HG03442 (cell line): ENCODE measurements at regions not wholly inside any gene's neighbourhood (a gene's known extent, or its start where the extent isn't known, plus 50 kb on each side); places are given as distances from the start of the nearest gene placed in this dataset.

Source experiments
- ATAC-seq: cut with Tn5 transposase; IDR thresholded peaks from one replicate; pipeline ENCODE4 v1.9.1; 2021; ENCODE audit warnings: mild to moderate bottlenecking, moderate library complexity; ENCODE audit not compliant: unreplicated experiment

DNA sequence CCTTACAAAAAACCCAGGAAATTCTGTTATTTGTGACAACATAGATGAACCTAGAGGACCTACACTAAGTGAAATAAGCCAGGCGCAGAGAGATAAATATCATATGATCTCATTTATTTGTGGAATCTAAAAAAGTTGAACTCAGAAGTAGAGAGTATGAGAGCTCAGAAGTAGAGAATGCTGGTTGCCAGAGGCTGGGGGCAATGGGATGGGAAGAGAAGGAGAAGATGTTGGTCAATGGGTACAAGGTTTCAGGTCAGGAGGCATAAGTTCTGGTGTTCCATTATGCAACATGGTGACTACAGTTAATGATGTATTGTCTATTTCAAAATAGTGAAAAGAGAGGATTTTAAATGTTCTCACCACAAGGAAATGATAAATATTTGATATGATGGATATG lies 259.1 kb upstream of the POU3F1 start:
- ATAC-seq, result no peak

DNA sequence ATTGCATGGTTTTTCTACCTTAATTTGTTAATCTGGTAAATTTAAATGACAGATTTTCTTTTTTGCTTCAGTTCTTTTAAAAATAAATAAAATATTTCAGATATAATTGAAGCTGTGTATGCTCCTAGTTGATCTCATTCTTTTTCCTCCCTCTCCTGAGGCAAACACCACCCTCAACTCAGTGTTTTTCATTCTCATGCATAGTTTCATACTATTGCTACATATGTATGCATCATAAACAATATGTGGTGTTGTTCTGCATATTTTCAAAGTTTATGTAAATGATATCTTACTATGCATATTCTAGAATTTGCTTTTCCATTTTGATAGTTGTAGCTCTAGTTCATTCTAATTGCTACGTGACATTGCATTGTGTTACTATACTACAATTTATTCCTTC lies 257.2 kb upstream of the POU3F1 start:
- ATAC-seq, result no peak

DNA sequence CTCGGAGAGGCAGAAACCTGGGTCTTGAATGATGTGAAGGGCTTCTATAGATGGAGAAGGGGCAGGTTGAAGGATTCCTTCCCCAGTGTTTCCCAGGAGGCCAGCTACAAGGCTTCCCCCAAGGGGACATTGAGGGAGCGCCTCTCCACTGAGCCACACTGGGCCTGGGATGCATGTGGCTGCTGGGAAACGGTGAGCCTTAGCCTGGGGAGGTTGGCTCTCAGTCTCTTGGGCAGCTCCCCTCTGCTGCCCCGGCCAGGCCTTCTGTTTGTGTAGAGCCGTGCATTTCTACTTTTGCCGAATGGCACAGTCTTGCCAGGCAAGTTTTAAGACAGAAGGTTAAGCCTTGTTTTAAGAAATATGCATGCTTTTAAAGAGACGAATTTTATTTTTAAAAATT lies 254.4 kb upstream of the POU3F1 start:
- no peak for ATAC-seq

- no peak for ATAC-seq
Observed at GRCh38 chr1:38300616-38301015, 254.0 kb upstream of the POU3F1 start.

- ATAC-seq, result no peak
Observed at GRCh38 chr1:38297842-38298241, 251.2 kb upstream of the POU3F1 start.

- no peak for ATAC-seq
Observed at GRCh38 chr1:38297246-38297645, 250.7 kb upstream of the POU3F1 start.

- ATAC-seq, result no peak
Observed at GRCh38 chr1:38296047-38296446, 249.5 kb upstream of the POU3F1 start.

- no peak for ATAC-seq
Observed at GRCh38 chr1:38293567-38293966, 247.0 kb upstream of the POU3F1 start.

GRCh38 chr1:38292969-38293368 lies 246.4 kb upstream of the POU3F1 start:
- ATAC-seq, result no peak

DNA sequence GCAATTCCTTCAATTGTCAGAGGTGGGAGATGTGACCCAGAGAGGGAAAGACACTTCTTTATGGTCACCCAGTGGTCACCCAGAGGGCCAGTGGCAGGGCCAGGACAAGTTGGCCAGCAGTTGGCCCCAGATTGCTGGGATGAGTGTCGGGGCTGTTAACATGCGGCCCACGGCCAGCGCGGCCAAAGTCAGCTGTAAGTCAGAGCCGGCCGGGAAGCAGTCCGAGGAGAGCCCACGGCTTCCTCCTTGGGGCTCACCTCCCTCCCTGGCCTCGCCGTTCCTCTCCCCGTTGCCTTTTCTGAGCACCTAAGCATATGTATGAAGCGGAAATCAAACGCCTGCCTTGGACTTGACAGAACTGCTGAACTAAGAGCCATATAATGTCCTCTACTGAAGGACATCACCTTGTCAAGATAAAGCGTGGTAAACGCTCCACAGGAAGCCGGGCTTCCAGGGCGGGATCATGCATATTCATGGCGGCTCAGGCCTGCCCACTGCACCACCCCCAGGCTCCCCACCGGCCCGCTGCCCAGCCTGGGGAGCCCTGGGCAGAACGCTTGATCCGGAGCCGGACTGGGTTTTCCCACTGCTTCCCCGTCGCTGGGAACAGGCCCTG lies 245.4 kb upstream of the POU3F1 start:
- ATAC-seq, result no peak

GRCh38 chr1:38291336-38291735 lies 244.7 kb upstream of the POU3F1 start:
- no peak for ATAC-seq

- no peak for ATAC-seq
Observed at GRCh38 chr1:38289034-38289433, 242.4 kb upstream of the POU3F1 start.

- ATAC-seq, result no peak
Observed at GRCh38 chr1:38287547-38287946, 241.0 kb upstream of the POU3F1 start.

DNA sequence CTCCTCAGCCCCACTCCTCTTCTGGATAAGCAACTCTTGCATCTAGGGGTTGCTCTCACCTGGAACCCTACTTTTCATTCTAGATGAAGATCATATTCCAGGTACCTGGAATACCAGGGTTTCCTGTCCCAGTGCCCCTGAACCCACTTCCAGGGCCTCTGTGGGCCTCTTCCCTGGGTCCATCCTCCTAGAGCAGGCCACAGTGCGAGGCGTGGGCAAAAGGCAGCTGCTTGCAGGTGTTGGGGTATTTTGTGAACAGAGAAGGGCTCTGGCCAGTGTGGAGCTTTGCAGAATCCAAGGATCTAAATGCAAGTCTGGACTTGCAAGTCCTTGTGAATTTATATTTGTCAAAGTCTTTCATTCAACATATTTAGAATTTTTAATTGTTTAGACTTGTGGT lies 240.4 kb upstream of the POU3F1 start:
- no peak for ATAC-seq

- ATAC-seq, result no peak
Observed at GRCh38 chr1:38285807-38286530, 239.4 kb upstream of the POU3F1 start.

- ATAC-seq, result no peak
Observed at GRCh38 chr1:38284953-38285352, 238.4 kb upstream of the POU3F1 start.

GRCh38 chr1:38283696-38284470 lies 237.3 kb upstream of the POU3F1 start:
- no peak for ATAC-seq

DNA sequence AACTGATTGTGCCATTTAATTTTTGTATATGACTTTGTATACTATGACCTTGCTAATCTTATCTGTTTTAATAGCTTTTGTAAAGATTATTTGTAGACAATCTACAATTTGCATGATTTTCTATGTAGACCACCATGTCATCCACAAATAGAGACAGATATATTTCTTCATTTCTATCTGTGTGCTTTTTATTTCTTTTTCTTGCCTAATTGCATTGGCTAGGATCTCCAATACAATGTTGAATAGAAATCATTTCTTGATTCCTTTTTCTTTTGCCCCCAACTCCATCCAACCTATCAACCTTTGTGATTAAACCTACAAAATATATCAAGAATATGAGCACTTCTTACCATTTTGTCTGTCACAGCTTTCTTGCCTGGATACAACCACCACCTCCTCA lies 232.6 kb upstream of the POU3F1 start:
- no peak for ATAC-seq

DNA sequence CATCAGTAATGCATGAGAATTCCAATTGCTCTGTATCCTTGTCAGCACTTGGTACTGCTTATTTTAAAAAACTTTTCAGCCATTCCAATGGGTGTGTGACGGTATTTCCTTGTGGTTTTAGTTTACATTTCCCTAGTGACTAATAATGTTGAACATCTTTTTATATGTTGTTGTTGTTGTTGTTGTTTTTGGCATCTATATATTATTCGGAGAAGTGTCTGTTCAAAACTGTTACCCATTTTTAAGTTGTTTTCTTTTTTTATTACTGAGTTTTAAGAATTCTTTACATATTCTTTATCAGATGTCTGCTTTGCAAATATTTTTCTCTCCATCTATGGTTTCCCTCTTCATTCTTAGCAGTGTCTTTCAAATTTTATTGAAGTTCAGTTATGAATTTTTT lies 231.1 kb upstream of the POU3F1 start:
- ATAC-seq, result no peak

DNA sequence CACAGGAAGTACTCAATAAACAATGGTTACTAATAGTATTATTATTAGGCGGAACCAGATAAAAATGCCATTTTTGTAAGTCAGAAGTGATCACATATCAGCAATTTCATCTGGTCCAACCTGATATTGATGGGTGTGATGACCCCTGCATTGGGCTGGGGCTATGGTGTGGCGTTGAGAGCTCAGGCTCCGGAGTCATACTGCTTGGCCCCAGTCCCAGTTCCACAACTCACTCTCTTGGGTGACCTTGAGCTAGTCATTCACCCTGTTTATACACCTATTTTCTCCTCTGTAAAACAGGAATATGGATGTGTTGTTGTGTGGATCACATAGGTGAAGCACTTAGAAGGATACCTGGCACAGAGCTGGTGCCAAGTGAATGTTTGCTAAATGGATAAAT lies 229.4 kb upstream of the POU3F1 start:
- ATAC-seq, result no peak

DNA sequence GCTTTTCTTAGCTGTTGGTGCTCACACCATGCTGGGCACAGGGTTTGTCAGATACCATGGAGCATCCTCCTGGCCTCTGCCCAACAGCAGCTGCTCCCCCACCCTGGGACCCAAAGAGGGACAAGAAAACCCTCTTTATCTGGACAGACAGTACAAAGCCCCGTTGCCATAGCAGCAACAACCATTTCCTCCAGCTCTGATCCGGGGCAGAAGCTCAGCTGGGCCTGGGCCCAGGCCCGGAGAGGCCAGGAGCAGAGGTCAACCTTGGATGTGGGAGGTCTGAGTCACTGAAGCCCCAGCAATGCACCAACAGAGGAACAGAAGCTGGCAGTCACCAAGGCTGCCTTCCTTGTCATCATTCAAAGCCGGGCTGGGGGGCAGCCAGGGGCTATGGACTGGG lies 228.4 kb upstream of the POU3F1 start:
- no peak for ATAC-seq

DNA sequence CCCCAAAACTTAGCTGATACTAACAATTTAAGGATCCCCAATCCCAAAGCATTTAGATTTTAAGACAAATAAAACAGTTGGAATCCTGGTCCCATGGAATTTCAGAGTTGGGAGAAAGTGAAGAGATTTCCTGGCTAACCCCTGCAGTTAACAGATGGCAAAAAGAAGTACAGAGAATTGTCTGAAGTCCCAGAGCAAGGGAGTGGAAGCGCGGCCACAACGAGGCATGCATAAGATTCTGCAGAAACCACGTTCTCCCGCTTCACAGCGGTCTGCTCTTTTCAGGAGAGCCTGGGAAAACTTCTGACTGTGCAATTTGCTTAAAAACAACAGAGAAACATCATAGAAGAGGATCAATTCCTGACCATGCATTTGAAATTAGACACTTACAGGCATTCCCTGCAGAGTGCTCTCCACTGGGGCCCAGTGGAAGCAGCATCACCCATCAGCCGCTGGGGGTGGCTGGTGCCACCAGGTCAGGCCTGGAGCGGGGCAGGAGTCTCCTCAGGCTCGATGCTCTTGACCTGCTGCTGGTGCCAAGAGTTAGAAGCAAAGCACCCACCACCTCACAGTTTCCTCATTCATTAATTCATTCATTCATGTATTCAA lies 226.7 kb upstream of the POU3F1 start:
- no peak for ATAC-seq
